HG03175 (cell line): ENCODE measurements at regions not wholly inside any gene's neighbourhood (a gene's known extent, or its start where the extent isn't known, plus 50 kb on each side); places are given as distances from the start of the nearest gene placed in this dataset.

Experiments
- ATAC-seq: cut with Tn5 transposase; IDR thresholded peaks from one replicate; pipeline ENCODE4 v1.9.1; 2021; ENCODE audit warnings: mild to moderate bottlenecking, moderate library complexity; ENCODE audit not compliant: unreplicated experiment

DNA sequence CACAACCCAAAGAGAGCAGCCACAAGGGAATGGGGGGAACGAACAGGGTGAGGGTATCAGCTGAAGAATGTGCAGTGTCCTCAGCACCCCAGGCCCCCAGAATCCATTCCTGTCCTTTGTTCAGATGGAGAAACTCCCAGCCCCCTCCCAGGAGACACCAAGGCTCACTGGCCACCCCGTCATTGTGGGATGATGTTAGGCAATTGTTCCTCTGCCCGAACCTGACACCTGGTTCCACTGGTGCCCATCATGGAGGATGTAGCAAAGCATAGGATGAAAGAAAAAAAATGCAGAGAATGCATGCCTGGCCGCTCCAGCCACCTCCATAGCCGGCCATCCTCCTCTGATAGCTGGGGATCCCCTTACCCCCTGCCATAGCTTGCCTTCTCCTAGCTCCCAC is 197.3 kb upstream of the TWIST2 start:
- ATAC-seq: no peak

DNA sequence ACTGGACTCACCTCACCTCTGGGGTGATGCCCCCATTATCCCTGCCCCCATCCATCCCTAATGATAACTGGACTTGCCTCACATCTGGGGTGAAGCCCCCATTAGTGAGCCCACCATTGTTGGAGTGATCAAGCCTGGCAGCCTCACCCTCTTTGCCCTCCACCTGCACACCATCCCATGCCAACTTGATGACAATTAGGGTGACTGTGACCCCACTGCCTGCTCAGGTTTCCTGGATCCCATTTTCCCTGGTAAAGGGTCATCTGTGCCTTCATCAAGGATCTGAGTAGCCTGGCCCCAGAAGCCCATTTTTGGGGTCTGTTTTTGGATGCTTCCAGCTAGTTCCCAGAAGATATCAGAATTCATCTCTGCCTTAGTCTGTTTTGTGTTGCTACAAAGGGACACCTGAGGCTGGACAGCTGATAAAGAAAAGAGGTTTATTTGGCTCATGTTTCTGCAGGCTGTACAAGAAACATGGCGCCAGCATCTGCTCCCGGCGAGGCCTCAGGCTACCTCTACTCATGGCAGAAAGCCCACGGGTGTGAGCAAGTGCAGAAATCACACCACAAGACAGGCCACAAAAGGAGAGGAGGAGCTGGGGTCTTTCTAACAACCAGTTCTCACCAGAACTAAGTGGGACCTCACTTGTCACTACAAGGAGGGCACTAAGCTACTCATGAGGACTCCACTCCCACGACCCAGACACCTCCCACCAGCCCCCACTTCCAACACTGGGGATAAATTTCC is 196.4 kb upstream of the TWIST2 start:
- no peak for ATAC-seq

DNA sequence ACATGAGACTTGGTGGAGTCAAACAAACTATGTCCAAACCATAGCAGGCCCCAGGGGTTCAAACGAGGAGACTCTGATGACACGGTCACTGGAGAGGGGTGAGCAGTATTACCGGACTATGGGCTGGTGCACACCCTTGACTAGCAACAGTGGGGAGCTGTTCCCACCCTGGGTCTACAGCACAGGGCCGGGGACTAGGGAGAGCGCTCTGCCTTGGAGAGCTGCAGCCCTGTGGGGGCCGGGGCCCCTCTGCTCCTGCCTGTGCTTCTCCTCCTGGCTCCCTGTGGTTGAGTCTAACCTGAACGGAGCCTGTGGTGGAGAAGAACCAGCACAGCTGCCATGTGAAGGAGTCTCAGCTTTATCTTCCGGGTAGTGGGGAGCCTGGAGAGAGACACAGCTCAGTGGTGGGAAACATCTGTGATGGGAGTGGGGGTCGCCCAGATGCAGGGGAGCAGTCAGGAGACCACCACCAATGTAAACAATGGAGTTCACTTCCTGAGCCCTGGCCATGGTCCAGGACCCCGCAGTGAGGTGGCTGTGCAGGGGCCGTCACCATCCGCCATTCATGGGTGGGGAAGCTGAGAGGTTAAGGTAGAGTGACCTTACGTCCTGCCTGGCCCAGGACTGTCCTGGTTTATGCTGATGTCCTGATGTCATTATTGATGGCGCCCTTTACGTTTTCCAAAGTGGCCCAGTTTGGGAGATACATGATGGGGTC is 195.7 kb upstream of the TWIST2 start:
- ATAC-seq: no peak

GRCh38 chr2:238652771-238653157 is 195.1 kb upstream of the TWIST2 start:
- no peak for ATAC-seq

GRCh38 chr2:238653431-238654109 is 194.3 kb upstream of the TWIST2 start:
- no peak for ATAC-seq

- ATAC-seq: no peak
Measured at GRCh38 chr2:238654479-238655197, 193.2 kb upstream of the TWIST2 start.

DNA sequence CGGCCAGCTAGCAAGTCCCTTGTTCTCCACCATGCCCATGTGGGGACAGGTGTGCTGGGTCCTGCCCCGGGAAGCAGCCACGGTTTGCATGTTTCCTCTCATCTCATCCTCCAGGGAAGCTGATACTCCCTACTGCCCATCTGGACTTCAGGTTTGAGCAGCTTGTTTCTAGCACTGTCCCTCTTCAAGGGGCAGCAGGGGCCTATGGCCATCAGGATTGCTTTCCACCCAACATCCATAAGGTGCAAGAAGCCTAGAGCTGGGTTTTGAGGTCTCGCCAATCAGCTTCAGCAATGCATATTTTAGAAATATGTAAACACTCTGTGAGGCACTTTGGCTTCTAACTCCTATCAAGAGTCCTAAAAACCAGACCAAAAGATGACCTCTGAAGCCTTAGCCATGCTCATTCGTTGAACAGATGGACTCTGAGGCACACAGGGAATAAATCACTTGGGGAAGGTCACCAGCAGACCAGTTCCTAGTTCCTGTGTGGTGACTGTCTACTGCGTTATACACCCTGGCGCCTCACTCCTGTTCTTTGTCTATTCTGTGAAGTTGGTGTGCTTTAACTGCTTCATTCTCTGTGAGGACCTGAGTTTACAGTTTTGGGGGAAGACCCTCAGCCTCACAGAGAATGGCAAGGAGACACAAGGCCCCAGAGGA is 192.6 kb upstream of the TWIST2 start:
- ATAC-seq: no peak

- ATAC-seq: no peak
Measured at GRCh38 chr2:238655974-238656722, 191.7 kb upstream of the TWIST2 start.

- ATAC-seq: no peak
Measured at GRCh38 chr2:238657132-238658053, 190.5 kb upstream of the TWIST2 start.

DNA sequence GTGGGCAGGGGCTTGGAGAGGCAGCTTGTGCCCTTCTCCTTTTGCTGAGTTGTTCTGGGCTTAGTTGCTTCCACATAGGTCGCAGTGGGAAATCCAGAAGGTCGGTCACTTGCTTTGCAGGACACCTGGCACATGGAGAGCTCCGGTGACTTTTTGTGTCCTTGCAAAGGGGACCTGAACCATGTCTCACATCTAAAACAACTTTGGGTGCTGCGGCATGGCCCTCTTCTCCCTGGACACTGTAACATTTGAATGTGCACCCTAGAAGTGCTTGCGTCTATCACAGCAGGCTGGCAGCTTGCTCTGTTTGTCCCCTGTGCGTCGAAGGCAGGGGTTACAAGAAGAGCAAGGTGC is 189.9 kb upstream of the TWIST2 start:
- no peak for ATAC-seq

DNA sequence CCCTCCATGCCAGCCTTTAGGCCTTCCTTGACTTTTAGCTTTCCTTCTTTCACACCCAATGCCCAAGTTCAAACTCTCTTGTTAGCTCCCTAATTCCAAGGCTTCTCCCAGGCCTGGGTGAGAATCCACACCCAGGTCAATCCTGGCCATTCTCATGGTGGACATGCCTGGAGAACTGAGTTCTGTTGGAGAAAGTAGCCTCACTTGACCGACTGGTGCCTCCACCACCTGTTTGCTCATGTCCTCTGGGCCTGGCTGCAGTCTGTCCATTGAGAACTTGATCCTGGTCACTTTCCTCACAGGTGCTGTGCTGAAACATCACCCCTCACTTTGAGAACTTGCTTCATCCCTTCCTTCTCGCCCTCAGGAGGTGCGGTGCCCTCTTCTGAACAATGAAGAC is 189.1 kb upstream of the TWIST2 start:
- ATAC-seq: no peak

GRCh38 chr2:238659231-238659630 is 188.7 kb upstream of the TWIST2 start:
- no peak for ATAC-seq

GRCh38 chr2:238663586-238663985 is 184.3 kb upstream of the TWIST2 start:
- ATAC-seq: no peak

GRCh38 chr2:238665919-238666318 is 182.0 kb upstream of the TWIST2 start:
- no peak for ATAC-seq

DNA sequence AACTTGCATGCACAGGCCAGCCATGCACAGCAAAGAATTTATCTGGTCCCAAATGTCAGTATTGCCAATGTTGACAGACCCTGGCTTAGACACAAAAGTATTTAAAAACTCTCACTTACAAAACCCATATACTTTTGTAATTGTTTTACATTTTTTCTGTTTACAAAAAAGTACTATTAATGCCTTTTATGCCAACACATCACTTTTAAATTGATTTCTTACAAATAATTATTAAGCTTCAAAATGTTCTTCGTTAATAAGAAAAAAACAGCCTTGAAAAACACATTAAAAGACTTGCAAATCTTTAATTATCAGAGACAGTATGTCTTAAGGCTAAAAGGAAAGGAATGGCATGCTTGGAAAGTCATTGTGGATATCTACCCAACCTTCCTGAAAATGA is 181.3 kb upstream of the TWIST2 start:
- ATAC-seq: no peak

DNA sequence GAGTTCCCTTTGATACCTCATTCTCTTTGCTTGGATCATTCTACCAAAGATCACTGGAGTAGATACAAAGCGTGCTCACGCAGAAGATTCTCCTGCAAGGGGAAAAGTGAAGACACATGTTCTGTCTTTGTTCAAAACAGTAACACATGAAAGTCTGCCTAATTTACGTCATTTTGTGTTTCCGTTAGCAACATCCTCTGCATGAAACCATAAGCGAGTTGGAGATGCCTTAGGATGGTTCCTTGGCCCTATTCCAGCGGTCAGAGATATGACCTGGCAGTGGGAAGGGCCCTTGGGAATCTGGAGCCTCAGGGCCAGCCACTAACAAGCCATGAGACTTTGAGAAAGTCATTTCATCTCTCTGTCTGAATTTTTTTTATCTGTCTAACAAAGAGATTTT is 180.9 kb upstream of the TWIST2 start:
- ATAC-seq: no peak

DNA sequence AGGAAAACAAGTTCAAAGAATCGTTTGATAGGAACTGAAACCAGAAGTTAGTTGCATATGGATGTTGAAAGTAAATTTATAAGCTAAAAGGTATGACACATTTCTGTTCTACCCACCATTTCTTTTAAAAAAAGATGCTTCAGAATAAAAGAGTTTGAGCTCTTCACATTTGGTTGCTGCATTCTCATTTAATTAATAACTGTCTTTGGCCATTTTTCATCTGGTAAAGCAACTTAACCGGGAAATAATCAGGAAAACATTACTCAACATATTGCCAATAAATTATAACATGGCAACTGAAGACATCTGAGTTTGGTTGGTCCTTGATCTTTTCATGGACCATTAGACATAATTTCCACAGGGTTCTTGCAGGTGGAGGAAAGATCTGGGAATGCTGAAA is 180.2 kb upstream of the TWIST2 start:
- no peak for ATAC-seq

- ATAC-seq: no peak
Measured at GRCh38 chr2:238668426-238668825, 179.5 kb upstream of the TWIST2 start.

- no peak for ATAC-seq
Measured at GRCh38 chr2:238669046-238669445, 178.8 kb upstream of the TWIST2 start.
